Mesodermal cell (in vitro differentiated cells): ENCODE measurements at regions not wholly inside any gene's neighbourhood (a gene's known extent, or its start where the extent isn't known, plus 50 kb on each side); places are given as distances from the start of the nearest gene placed in this dataset.
A peak's percentile ranks its signal among the peaks of the same experiment; 100 is the strongest.
"Not testable (repeated sequence)": the region's sequence is repeated elsewhere in the genome, so short reads cannot be mapped to it uniquely, and the experiment has no call there.

Source experiments
- H3K27ac ChIP-seq: 2 replicates; pipeline ENCODE4 v1.7.0; 2013; ENCODE audit warnings: mild to moderate bottlenecking, low read depth, low read length, moderate library complexity; ENCODE audit not compliant: severe bottlenecking
- H3K36me3 ChIP-seq: 2 replicates; pipeline ENCODE4 v1.7.1; 2013; ENCODE audit warnings: mild to moderate bottlenecking, low read length, moderate library complexity; ENCODE audit not compliant: control insufficient read depth, insufficient read depth
- H3K4me1 ChIP-seq: one replicate; pipeline ENCODE4 v1.7.1; 2013; ENCODE audit warnings: mild to moderate bottlenecking, low read length; ENCODE audit not compliant: insufficient read depth, control insufficient read depth, poor library complexity, severe bottlenecking
- H3K4me3 ChIP-seq: 2 replicates; pipeline ENCODE4 v1.7.0; 2013; ENCODE audit warnings: low read length, control low read depth, mild to moderate bottlenecking; ENCODE audit not compliant: insufficient read depth, poor library complexity, severe bottlenecking; ENCODE audit errors: extremely low read depth
- H3K9me3 ChIP-seq: 2 replicates; pipeline ENCODE4 v1.7.1; 2013; ENCODE audit warnings: mild to moderate bottlenecking, low read length, moderate library complexity; ENCODE audit not compliant: control insufficient read depth
- WGBS, 2 experiments: methylation state at CpG; one replicate each; pipeline ENCODE4 v1.1.5; 2013; ENCODE audit warnings: missing lambda C conversion rate in 2 of 2; ENCODE audit not compliant: insufficient coverage in 2 of 2; 5-methylcytosine and 5-hydroxymethylcytosine counted together

GRCh38 chr4:135927651-135928050 is 1604.6 kb downstream of the PCDH18 start:
- H3K36me3 ChIP-seq, result no peaks in the 10 kb centered on the region
- H3K27ac ChIP-seq, result no peak overlapping the region
- no peaks in the 10 kb centered on the region for H3K4me1 ChIP-seq
- H3K9me3 ChIP-seq, result peaks cover 4% of the 10 kb centered on the region
- no peak overlapping the region for H3K4me3 ChIP-seq

- H3K27ac ChIP-seq, result no peak overlapping the region
Measured at GRCh38 chr4:135921081-135921480, 1611.2 kb downstream of the PCDH18 start.

GRCh38 chr4:135917011-135917410 is 1615.3 kb downstream of the PCDH18 start:
- Histone ChIP-seq H3K4me3 (no peak overlapping the region), H3K27ac (no peak overlapping the region), H3K36me3 (no peaks in the 10 kb centered on the region), H3K9me3 (no peaks in the 10 kb centered on the region), H3K4me1 (no peaks in the 10 kb centered on the region)
- no CpG with 5 or more reads among the region's 1 CpG for WGBS, 2 experiments

More at GRCh38 chr4:135921081-135921480, 1611.2 kb downstream of the PCDH18 start:
- Histone ChIP-seq H3K4me1 (no peaks in the 10 kb centered on the region), H3K36me3 (no peaks in the 10 kb centered on the region), H3K9me3 (no peaks in the 10 kb centered on the region), H3K4me3 (no peak overlapping the region)

GRCh38 chr4:135900956-135901355 is 1631.3 kb downstream of the PCDH18 start:
- no peak overlapping the region for H3K27ac ChIP-seq
- no peaks in the 10 kb centered on the region for H3K36me3 ChIP-seq
- H3K4me3 ChIP-seq, result no peak overlapping the region
- no peaks in the 10 kb centered on the region for H3K4me1 ChIP-seq
- H3K9me3 ChIP-seq, result no peaks in the 10 kb centered on the region

- H3K27ac ChIP-seq, H3K4me1 ChIP-seq, H3K9me3 ChIP-seq, H3K4me3 ChIP-seq, H3K36me3 ChIP-seq: not testable (repeated sequence)
- 38 to 80% methylated on average over 1 to 7 of the region's 10 CpGs for WGBS, 2 experiments
Measured at GRCh38 chr4:135864304-135864703, 1662.7 kb upstream of the PABPC4L start.

- 100% methylated on average over 1 of the region's 2 CpGs; no CpG with 5 or more reads in 1 of the 2 experiments for WGBS, 2 experiments
- H3K9me3 ChIP-seq, result no peaks in the 10 kb centered on the region
- H3K27ac ChIP-seq, result no peak overlapping the region
- no peak overlapping the region for H3K4me3 ChIP-seq
- peaks cover 5% of the 10 kb centered on the region for H3K4me1 ChIP-seq
- H3K36me3 ChIP-seq, result no peaks in the 10 kb centered on the region
Measured at GRCh38 chr4:135840781-135841180, 1639.2 kb upstream of the PABPC4L start.

- WGBS, 2 experiments, result no CpG with 5 or more reads among the region's 2 CpGs
- Histone ChIP-seq H3K27ac (no peak overlapping the region), H3K36me3 (no peaks in the 10 kb centered on the region), H3K4me3 (no peak overlapping the region), H3K4me1 (peaks cover 5% of the 10 kb centered on the region), H3K9me3 (no peaks in the 10 kb centered on the region)
Measured at GRCh38 chr4:135839712-135840111, 1638.1 kb upstream of the PABPC4L start.

- H3K9me3 ChIP-seq, result no peaks in the 10 kb centered on the region
- H3K27ac ChIP-seq, result peak overlapping the region; percentile 58
- peaks cover 5% of the 10 kb centered on the region for H3K4me1 ChIP-seq
- no peak overlapping the region for H3K4me3 ChIP-seq
- 83% methylated on average over 1 of the region's 1 CpG; no CpG with 5 or more reads in 1 of the 2 experiments for WGBS, 2 experiments
- no peaks in the 10 kb centered on the region for H3K36me3 ChIP-seq
Measured at GRCh38 chr4:135838889-135839288, 1637.3 kb upstream of the PABPC4L start.

- Histone ChIP-seq H3K36me3 (no peaks in the 10 kb centered on the region), H3K4me3 (no peak overlapping the region), H3K27ac (no peak overlapping the region), H3K4me1 (peaks cover 5% of the 10 kb centered on the region), H3K9me3 (no peaks in the 10 kb centered on the region)
- WGBS, 2 experiments, result 82% methylated on average over 2 of the region's 2 CpGs; no CpG with 5 or more reads in 1 of the 2 experiments
Measured at GRCh38 chr4:135834471-135834870, 1632.9 kb upstream of the PABPC4L start.

GRCh38 chr4:135833529-135833928 is 1631.9 kb upstream of the PABPC4L start:
- no peak overlapping the region for H3K27ac ChIP-seq
- no peaks in the 10 kb centered on the region for H3K9me3 ChIP-seq
- H3K4me1 ChIP-seq, result no peaks in the 10 kb centered on the region
- 67 to 100% methylated on average over 1 of the region's 1 CpG for WGBS, 2 experiments
- no peaks in the 10 kb centered on the region for H3K36me3 ChIP-seq
- H3K4me3 ChIP-seq, result no peak overlapping the region

GRCh38 chr4:135824759-135825296 is 1623.2 kb upstream of the PABPC4L start:
- no peak overlapping the region for H3K4me3 ChIP-seq
- no peaks in the 10 kb centered on the region for H3K4me1 ChIP-seq
- WGBS, 2 experiments, result 93 to 100% methylated on average over 1 to 2 of the region's 3 CpGs
- no peaks in the 10 kb centered on the region for H3K9me3 ChIP-seq
- no peak overlapping the region for H3K27ac ChIP-seq
- no peaks in the 10 kb centered on the region for H3K36me3 ChIP-seq
